Activated CD4-positive, alpha-beta T cell treated with anti-CD3 and anti-CD28 coated beads, Interleukin-2, amount 50 U/mL, for 24 hours (primary cell): ENCODE measurements at regions not wholly inside any gene's neighbourhood (a gene's known extent, or its start where the extent isn't known, plus 50 kb on each side); places are given as distances from the start of the nearest gene placed in this dataset.

Experiments used
- DNase-seq, 2 donors: peaks; one replicate each; pipeline ENCODE4 v3.0.0-alpha.2; 2020; ENCODE audit warnings: low read depth in 1 of 2, low spot score in 1 of 2

GRCh38 chr3:159126261-159127020, 324.6 kb downstream of the MFSD1 start:
- DNase-seq: no peak

- DNase-seq: no peak
Measured at GRCh38 chr3:159127021-159127392, 325.2 kb downstream of the MFSD1 start.

DNA sequence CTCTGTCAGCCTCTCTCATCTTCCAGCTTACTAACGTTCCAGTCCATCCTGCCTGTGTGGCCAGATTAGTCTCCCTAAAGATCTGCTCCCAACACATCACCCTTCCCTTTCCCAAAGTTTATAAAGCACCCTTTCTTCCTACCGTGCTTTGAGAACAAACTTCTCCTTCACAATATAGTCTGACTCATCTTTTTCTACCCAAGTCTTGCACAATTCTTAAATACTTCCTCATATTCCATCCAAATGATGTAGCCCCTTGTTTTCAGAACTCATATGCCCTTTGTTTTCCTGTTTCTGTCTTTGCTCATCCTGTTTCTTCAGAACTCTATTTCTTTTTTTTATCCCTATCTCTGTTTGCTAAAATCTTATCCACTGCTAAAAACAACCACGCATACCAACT, 326.8 kb downstream of the MFSD1 start:
- no peak for DNase-seq

DNA sequence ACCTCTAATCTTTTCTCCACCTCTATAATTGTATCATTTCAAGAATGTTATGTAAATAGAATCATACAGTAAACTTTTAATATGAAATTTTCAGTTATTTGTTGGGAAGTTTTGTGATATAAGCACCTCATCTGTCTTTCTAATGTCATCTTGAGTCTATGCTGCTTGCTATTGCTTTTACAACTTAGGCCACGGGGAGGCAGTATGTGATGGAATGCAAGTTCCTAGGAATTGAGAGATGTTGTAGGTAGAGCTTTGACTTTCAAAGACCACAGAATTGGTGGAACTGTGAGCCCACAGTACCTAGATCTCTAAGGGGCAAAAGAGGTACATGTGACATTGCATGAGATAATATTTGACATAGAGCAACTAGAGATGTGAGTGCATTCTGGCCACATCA, 328.3 kb downstream of the MFSD1 start:
- no peak for DNase-seq

GRCh38 chr3:159131376-159131775, 329.5 kb downstream of the MFSD1 start:
- DNase-seq: no peak

DNA sequence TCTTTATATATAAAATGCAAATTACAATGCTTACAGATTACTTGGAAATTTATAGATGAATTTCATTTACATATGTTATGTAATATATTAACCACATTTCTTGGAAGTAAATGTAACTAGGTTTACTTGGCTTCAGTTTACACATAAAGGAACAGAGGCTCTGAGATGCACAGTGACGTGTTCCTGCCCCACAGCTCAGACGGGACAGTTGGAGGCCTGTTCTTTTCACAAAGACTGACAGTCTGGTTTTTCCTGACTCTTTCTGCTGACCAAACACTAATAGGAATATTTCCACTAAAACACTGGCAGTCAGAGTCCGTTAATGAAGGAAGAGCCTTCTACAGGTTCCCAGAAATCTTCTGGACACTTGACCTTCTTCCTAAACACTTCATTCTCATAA, 336.1 kb downstream of the MFSD1 start:
- DNase-seq: no peak

GRCh38 chr3:159139326-159139725, 337.5 kb downstream of the MFSD1 start:
- no peak for DNase-seq

DNA sequence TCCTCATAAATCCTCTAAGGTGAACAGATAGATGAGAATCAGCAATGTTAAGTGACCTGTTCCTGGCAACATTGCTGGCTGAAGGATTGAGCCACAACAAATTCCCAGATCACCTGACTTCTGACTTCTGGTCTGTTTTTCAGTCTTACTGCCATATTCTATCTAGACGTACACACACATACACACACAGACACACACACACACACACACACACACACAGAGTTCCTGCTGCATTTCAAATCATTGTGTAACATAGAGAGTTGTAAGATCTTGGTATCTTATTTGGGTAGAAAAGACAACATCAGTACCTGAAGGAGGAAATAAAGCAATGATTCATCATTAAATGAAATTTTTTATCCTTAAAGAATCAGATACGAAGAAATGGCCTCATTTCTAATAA, 342.6 kb downstream of the MFSD1 start:
- DNase-seq: no peak

- DNase-seq: no peak
Measured at GRCh38 chr3:159144891-159145290, 343.0 kb downstream of the MFSD1 start.

- DNase-seq: no peak
Measured at GRCh38 chr3:159146392-159146791, 344.5 kb downstream of the MFSD1 start.

GRCh38 chr3:159146856-159147435, 345.1 kb downstream of the MFSD1 start:
- DNase-seq: no peak

DNA sequence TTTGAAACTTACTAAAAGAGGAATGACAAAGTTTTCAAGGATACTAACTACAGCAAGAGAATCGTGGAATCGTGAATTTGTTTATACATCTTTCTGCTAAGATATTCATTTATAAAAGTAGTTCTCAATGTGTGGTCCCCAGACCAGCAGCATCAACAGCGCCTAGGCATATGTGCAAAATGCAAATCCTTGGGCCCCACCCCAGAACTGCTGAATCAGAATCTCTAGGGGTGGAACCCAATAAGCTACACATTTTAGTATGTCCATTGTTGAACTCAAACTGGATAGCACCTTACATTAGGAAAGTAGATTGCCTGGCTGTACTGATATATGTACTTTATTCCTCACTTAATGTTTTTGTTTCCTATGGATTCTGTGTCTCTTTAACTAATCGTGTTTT, 346.0 kb downstream of the MFSD1 start:
- no peak for DNase-seq

GRCh38 chr3:159148466-159148865, 346.6 kb downstream of the MFSD1 start:
- DNase-seq: no peak

DNA sequence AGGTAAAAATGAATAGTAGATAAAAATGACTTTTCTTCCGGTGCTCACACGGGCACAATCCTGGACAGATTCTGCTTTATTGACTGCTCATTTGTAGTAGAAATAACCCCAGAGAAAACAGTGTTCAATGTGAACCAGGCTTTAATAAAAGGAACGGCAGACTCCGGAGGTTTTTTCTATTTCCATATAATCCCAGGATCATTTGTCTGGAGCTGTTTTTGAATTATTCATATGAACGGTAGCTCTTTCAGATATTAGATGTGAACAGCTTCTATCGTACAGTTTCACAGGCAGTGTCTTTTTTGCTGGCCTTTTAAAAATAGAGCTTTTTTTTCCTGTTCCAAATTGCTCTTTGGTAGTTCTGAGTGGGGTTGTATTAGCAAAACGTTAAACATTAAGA, 347.3 kb downstream of the MFSD1 start:
- DNase-seq: no peak

DNA sequence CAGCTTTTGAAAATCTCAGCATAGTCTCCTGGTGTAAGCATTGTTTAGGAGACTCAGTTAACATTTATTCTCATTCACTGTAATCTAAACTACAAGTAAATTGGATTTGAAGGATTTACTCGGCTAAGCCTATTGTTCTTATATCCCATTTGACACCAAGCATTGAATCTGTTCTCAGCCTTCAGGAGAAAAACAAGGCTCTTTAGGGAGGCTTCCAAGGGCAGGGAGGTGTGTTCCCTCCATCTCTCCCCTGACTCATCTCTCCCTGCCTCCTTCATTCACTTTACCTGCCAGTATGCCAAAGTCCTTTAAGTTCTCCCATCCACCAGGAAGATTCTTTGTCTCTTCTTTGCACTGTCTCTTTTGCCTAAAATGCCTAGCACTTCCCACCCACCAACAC, 347.8 kb downstream of the MFSD1 start:
- no peak for DNase-seq

GRCh38 chr3:159150180-159150579, 348.3 kb downstream of the MFSD1 start:
- DNase-seq: no peak

DNA sequence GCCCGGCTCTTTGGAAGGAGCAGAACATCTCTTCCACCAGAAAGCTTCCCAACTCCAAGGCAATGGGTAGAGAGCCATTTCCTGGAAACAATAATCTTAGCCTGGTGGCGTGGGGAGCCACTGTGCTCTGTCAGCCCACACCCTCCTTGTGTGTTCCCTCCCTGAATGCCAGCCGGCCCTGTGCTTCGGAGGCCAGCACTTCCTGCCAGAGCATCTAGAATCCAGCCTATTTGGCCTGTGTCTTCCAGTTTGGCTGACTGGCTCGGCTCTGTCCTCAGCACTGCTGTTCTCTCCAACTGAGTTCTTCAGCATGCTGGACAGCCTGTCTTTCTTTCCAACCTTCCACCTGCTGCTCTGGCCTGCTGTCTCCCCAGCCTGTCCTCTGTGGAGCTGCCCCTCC, 349.3 kb downstream of the MFSD1 start:
- DNase-seq: no peak

DNA sequence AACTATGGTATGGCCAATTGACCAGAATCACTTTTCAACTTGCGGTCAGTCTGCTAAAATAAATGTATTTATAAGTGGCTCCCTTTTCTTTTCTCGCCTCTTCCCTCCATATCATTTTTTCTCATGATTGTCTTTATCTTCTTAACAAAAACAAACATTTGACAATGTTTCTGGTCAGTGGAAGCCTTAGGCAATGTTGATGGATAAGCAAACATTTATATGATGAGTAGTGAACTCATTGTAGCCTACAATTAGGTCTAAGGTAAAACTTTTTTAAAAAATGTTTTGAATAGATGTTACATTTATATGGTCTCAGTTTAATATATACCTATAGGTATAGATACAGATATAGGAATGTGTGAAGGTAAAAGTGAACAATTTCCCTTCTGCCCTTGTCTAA, 355.4 kb downstream of the MFSD1 start:
- no peak for DNase-seq

DNA sequence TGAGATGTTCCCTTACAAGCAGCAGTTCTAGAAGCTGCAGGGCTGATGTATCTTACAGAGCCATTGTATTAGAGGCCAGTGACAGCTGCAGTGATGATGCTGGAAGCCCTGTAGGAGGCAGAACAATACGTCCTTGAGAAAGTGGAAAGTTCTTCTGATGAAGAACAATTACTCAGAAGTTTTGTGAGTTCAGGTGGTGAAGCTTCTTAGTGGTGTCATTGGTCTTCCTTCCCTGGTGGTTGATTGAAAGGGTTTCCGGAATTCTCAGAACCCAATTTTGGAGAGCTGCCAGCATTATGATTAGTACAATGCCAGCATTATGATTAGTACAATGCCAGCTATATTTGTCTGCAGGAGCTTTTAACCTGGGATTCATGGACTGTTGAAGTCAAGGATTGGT, 356.4 kb downstream of the MFSD1 start:
- DNase-seq: no peak

- no peak for DNase-seq
Measured at GRCh38 chr3:159158801-159159200, 356.9 kb downstream of the MFSD1 start.

DNA sequence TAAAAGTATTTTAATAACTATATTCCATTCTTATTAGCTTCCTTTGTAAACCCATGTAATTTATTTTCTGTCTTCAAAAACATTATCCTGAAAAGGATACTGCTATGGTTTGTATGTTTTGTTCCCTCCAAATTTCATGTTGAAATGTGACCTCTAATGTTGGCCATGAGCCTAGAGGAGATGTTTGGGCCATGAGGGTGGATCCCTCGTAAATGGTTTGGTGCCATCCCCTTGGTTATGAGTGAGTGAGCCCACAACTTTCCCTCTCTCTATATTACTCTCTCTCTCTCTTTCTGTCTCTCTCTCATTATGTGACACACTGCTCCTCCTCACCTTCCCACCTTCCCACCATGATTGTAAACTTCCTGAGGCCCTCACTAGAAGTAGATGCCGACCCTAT, 357.7 kb downstream of the MFSD1 start:
- DNase-seq: no peak

- DNase-seq: no peak
Measured at GRCh38 chr3:159163656-159164055, 361.8 kb downstream of the MFSD1 start.

- no peak for DNase-seq
Measured at GRCh38 chr3:159165961-159166360, 364.1 kb downstream of the MFSD1 start.
